ENCODE measurements at regions not wholly inside any gene's neighbourhood (a gene's known extent, or its start where the extent isn't known, plus 50 kb on each side); places are given as distances from the start of the nearest gene placed in this dataset.

- H3K27me3 ChIP-seq (ENCODE audit: insufficient read depth, poor library complexity, severe bottlenecking), result peaks cover 33% of the 10 kb centered on the region
- H3K27ac ChIP-seq (ENCODE audit: poor library complexity, severe bottlenecking), result no peak overlapping the region
- H3K9me3 ChIP-seq (ENCODE audit: severe bottlenecking), result no peaks in the 10 kb centered on the region
- no peak overlapping the region for H3K4me3 ChIP-seq (ENCODE audit: severe bottlenecking)
- no peak for DNase-seq (ENCODE audit: low spot score)
- ATAC-seq (ENCODE audit: low read depth), result no peak
- no peak for TF ChIP-seq CTCF (IDR thresholded peaks at IDR 0.05; ENCODE audit: poor library complexity, severe bottlenecking)
- no peaks in the 10 kb centered on the region for H3K36me3 ChIP-seq (ENCODE audit: low read depth)
- no peaks in the 10 kb centered on the region for H3K4me1 ChIP-seq (ENCODE audit: insufficient read depth, poor library complexity, severe bottlenecking)
Observed at GRCh38 chr20:17036541-17036940, 190.3 kb upstream of the PCSK2 start.

GRCh38 chr20:17042122-17042521 lies 184.7 kb upstream of the PCSK2 start:
- ATAC-seq (ENCODE audit: low read depth) (no peak), DNase-seq (ENCODE audit: low spot score) (no peak)
- Histone ChIP-seq H3K9me3 (ENCODE audit: severe bottlenecking) (no peaks in the 10 kb centered on the region), H3K4me1 (ENCODE audit: insufficient read depth, poor library complexity, severe bottlenecking) (no peaks in the 10 kb centered on the region), H3K27ac (ENCODE audit: poor library complexity, severe bottlenecking) (no peak overlapping the region), H3K27me3 (ENCODE audit: insufficient read depth, poor library complexity, severe bottlenecking) (peaks cover 27% of the 10 kb centered on the region), H3K4me3 (ENCODE audit: severe bottlenecking) (no peak overlapping the region), H3K36me3 (ENCODE audit: low read depth) (no peaks in the 10 kb centered on the region)
- TF ChIP-seq CTCF (IDR thresholded peaks at IDR 0.05; ENCODE audit: poor library complexity, severe bottlenecking), result no peak

GRCh38 chr20:17043323-17043722 lies 183.5 kb upstream of the PCSK2 start:
- ATAC-seq (ENCODE audit: low read depth), result no peak
- H3K27me3 ChIP-seq (ENCODE audit: insufficient read depth, poor library complexity, severe bottlenecking), result peaks cover 23% of the 10 kb centered on the region
- H3K4me1 ChIP-seq (ENCODE audit: insufficient read depth, poor library complexity, severe bottlenecking), result no peaks in the 10 kb centered on the region
- no peak overlapping the region for H3K4me3 ChIP-seq (ENCODE audit: severe bottlenecking)
- no peaks in the 10 kb centered on the region for H3K36me3 ChIP-seq (ENCODE audit: low read depth)
- H3K9me3 ChIP-seq (ENCODE audit: severe bottlenecking), result no peaks in the 10 kb centered on the region
- TF ChIP-seq CTCF (IDR thresholded peaks at IDR 0.05; ENCODE audit: poor library complexity, severe bottlenecking), result no peak
- H3K27ac ChIP-seq (ENCODE audit: poor library complexity, severe bottlenecking), result no peak overlapping the region
- no peak for DNase-seq (ENCODE audit: low spot score)

- H3K4me3 ChIP-seq (ENCODE audit: severe bottlenecking), result no peak overlapping the region
- H3K27ac ChIP-seq (ENCODE audit: poor library complexity, severe bottlenecking), result no peak overlapping the region
- H3K36me3 ChIP-seq (ENCODE audit: low read depth), result no peaks in the 10 kb centered on the region
- no peak for DNase-seq (ENCODE audit: low spot score)
- no peak for TF ChIP-seq CTCF (IDR thresholded peaks at IDR 0.05; ENCODE audit: poor library complexity, severe bottlenecking)
- no peak for ATAC-seq (ENCODE audit: low read depth)
- peaks cover 14% of the 10 kb centered on the region for H3K27me3 ChIP-seq (ENCODE audit: insufficient read depth, poor library complexity, severe bottlenecking)
- no peaks in the 10 kb centered on the region for H3K4me1 ChIP-seq (ENCODE audit: insufficient read depth, poor library complexity, severe bottlenecking)
- H3K9me3 ChIP-seq (ENCODE audit: severe bottlenecking), result no peaks in the 10 kb centered on the region
Observed at GRCh38 chr20:17044891-17045290, 181.9 kb upstream of the PCSK2 start.

- no peaks in the 10 kb centered on the region for H3K36me3 ChIP-seq (ENCODE audit: low read depth)
- DNase-seq (ENCODE audit: low spot score) (no peak), ATAC-seq (ENCODE audit: low read depth) (no peak)
Observed at GRCh38 chr20:17059465-17059864, 167.4 kb upstream of the PCSK2 start.

More at GRCh38 chr20:17059465-17059864, 167.4 kb upstream of the PCSK2 start:
- Histone ChIP-seq H3K4me3 (ENCODE audit: severe bottlenecking) (no peak overlapping the region), H3K4me1 (ENCODE audit: insufficient read depth, poor library complexity, severe bottlenecking) (no peaks in the 10 kb centered on the region), H3K9me3 (ENCODE audit: severe bottlenecking) (no peaks in the 10 kb centered on the region), H3K27ac (ENCODE audit: poor library complexity, severe bottlenecking) (no peak overlapping the region), H3K27me3 (ENCODE audit: insufficient read depth, poor library complexity, severe bottlenecking) (no peaks in the 10 kb centered on the region)
- TF ChIP-seq CTCF (IDR thresholded peaks at IDR 0.05; ENCODE audit: poor library complexity, severe bottlenecking), result no peak
